Nephron progenitor cell (in vitro differentiated cells): ENCODE measurements at regions not wholly inside any gene's neighbourhood (a gene's known extent, or its start where the extent isn't known, plus 50 kb on each side); places are given as distances from the start of the nearest gene placed in this dataset.

Experiments used
- DNase-seq: peaks from one replicate; pipeline ENCODE4 v3.0.0; 2021
- H3K27ac Mint-ChIP-seq: 2 replicates; pipeline ENCODE4 v1.8.0; 2021; ENCODE audit warnings: mild to moderate bottlenecking, moderate library complexity, mixed read lengths
- H3K27me3 Mint-ChIP-seq: 2 replicates; pipeline ENCODE4 v1.8.0; 2021; ENCODE audit warnings: mild to moderate bottlenecking, low read depth, mixed read lengths; ENCODE audit not compliant: poor library complexity
- H3K36me3 Mint-ChIP-seq: 2 replicates; pipeline ENCODE4 v1.8.0; 2021; ENCODE audit warnings: low read depth, mixed read lengths
- H3K4me1 Mint-ChIP-seq: 2 replicates; pipeline ENCODE4 v1.8.0; 2021; ENCODE audit warnings: mixed read lengths
- H3K4me3 Mint-ChIP-seq: 2 replicates; pipeline ENCODE4 v1.8.0; 2021; ENCODE audit warnings: mild to moderate bottlenecking, moderate library complexity, mixed read lengths
- H3K9me3 Mint-ChIP-seq: 2 replicates; pipeline ENCODE4 v1.8.0; 2021; ENCODE audit warnings: mild to moderate bottlenecking, moderate library complexity, mixed read lengths
- TF ChIP-seq, protein P1 (sequence below): fragments of 200-600 bp; sonication (generic); IDR thresholded peaks from 2 replicates; pipeline ENCODE4 v1.5.0; 2021; ENCODE audit warnings: antibody characterized with exemption

DNA sequence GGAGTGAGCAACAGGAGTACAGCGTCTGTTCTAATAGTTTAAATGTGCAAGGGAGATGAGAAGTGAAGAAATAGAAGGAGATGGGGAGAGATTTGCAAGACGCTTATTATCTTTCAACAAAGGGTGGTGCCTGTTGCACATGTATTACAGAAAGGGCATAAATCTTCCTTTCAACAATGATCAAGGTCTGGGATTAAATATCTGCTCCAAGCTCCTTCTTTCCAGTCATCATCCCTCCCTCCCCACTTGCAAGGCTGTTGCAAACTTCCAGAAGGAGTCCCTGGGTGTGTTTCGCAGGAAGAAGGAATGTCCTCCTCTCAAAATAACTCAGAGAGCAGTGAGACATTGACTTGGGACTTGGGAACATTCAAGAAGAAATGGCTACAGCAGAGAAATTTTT, 63.5 kb upstream of the MYCBP2 start:
- DNase-seq: no peak
- Mint-ChIP-seq H3K27ac (no peak overlapping the region), H3K9me3 (no peaks in the 10 kb centered on the region), H3K4me1 (no peaks in the 10 kb centered on the region), H3K36me3 (no peaks in the 10 kb centered on the region), H3K27me3 (peaks cover 7% of the 10 kb centered on the region), H3K4me3 (no peak overlapping the region)
- TF ChIP-seq, protein P1, sequence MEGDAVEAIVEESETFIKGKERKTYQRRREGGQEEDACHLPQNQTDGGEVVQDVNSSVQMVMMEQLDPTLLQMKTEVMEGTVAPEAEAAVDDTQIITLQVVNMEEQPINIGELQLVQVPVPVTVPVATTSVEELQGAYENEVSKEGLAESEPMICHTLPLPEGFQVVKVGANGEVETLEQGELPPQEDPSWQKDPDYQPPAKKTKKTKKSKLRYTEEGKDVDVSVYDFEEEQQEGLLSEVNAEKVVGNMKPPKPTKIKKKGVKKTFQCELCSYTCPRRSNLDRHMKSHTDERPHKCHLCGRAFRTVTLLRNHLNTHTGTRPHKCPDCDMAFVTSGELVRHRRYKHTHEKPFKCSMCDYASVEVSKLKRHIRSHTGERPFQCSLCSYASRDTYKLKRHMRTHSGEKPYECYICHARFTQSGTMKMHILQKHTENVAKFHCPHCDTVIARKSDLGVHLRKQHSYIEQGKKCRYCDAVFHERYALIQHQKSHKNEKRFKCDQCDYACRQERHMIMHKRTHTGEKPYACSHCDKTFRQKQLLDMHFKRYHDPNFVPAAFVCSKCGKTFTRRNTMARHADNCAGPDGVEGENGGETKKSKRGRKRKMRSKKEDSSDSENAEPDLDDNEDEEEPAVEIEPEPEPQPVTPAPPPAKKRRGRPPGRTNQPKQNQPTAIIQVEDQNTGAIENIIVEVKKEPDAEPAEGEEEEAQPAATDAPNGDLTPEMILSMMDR: no peak

DNA sequence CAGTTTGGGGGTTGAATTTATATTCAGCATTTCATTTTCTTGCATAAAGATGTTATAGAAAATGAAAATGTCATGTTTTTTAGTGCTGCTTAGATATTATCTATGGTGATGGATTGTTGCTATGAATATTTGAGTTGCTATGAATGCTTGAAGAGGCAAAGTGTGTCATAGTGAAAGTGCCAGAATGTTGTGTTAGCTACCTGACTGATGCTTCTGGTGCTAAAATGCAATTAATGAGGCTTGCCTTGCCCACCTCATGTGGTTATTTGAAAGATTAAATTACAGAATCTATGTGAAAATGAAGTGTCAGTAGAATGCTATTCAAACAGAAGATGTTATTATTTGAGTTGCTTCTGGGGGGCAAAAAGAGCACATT, 62.7 kb upstream of the MYCBP2 start:
- Mint-ChIP-seq H3K4me3 (no peak overlapping the region), H3K9me3 (no peaks in the 10 kb centered on the region), H3K27ac (no peak overlapping the region), H3K4me1 (no peaks in the 10 kb centered on the region), H3K27me3 (peaks cover 7% of the 10 kb centered on the region), H3K36me3 (no peaks in the 10 kb centered on the region)
- DNase-seq: no peak
- TF ChIP-seq, protein P1: no peak

DNA sequence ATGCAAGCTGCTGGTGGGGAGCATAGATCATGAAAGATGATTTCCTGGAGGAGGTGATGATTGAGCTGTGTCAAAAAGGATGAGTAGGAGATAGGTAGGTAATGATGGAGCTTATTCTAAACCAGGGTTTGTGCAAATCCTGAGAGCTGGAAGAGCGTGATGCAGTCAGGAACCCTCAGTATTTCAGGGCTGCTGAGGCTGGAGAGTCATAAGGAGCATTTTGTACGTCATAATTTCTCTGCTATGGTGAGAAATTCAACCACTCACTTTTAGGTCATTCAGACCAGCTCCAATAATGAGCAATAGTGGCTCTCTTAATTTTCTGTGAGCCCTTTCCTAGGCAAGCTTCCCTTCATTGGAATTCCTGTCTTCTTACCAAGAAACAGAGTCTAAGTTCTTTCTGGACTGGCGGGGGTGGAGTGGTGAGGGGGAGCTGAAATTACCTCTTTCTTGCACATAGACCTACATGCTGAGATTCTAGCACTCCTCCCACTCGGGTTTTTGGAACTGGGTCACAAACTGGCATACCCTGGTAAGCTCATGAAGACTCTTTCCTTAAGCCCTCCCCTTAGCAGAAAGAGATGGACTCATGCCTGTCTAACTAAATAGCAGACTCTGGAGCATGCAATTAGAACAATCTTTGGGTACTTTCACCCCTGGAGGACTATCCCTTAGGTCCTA, 62.2 kb upstream of the MYCBP2 start:
- TF ChIP-seq, protein P1: no peak
- Mint-ChIP-seq H3K36me3 (no peaks in the 10 kb centered on the region), H3K4me1 (no peaks in the 10 kb centered on the region), H3K27me3 (peaks cover 7% of the 10 kb centered on the region), H3K4me3 (no peak overlapping the region), H3K27ac (no peak overlapping the region), H3K9me3 (no peaks in the 10 kb centered on the region)
- DNase-seq: no peak

DNA sequence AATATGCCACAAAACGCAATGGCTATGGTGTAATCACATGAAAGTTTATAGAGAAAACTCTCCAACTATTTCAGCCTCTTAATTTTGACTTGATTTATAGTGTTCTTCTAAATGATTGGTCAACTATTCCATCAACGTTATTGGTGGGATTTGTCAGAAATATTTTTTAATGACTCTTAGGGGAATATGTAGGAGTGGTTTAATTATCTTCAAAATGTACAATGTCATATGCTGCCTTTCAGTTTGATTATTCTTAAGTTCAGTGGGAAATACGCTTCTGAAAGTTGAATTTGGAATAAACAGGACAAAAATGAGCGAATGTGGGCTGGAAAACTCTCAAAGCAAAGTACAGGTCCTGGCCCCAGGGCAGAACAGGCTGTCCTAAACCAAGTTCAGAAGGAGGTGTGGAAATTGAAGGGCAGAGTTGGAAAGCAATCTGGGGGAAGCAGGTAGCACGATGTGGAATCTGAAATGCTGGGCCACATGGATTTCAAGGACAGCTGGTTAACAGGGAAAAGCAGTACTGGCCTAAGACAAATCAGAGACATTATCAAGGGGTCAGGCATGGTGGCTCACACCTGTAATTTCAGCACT, 60.8 kb upstream of the MYCBP2 start:
- TF ChIP-seq, protein P1: no peak
- peaks cover 7% of the 10 kb centered on the region for H3K27me3 Mint-ChIP-seq
- H3K9me3 Mint-ChIP-seq: no peaks in the 10 kb centered on the region
- no peak overlapping the region for H3K4me3 Mint-ChIP-seq
- no peaks in the 10 kb centered on the region for H3K4me1 Mint-ChIP-seq
- DNase-seq: no peak
- no peak overlapping the region for H3K27ac Mint-ChIP-seq
- no peaks in the 10 kb centered on the region for H3K36me3 Mint-ChIP-seq

DNA sequence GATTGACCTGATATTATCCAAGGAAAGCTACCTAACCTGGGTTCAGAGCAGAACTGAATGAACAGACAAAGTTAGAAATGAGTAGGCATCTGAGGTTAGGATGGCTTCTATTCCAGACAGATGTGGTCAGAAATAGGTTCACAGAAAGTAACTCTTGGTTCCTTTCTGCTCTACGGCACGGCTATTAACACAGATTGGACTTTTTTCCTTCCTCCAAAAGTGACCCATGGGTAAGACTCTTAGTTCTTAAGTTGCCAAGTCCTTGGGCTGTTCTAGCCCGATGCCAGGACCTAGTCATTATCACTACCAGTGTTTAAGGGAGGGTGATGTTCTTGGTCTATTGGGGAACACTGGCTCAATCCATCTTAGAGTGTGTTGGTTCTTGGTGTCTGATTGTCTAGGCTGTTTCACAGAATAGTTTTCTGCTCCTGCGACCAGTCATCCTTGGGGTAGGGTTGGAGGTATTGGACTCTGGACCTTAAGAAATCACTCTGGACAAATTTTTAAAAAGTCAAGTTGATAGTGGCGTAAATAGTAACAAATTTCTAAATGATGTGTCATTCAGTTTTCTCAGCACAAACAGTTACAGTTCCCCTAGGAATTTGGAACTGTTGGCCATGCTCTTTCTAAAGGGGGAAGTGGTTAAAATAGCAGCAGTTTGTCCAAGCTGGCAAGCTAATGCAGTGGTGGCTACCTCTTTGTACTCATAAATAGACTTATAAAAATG, 60.1 kb upstream of the MYCBP2 start:
- Mint-ChIP-seq H3K9me3 (no peaks in the 10 kb centered on the region), H3K4me1 (no peaks in the 10 kb centered on the region), H3K27me3 (peaks cover 7% of the 10 kb centered on the region), H3K27ac (no peak overlapping the region), H3K4me3 (no peak overlapping the region), H3K36me3 (no peaks in the 10 kb centered on the region)
- DNase-seq: no peak
- TF ChIP-seq, protein P1: no peak
